Neural crest cell (in vitro differentiated cells): ENCODE measurements at regions not wholly inside any gene's neighbourhood (a gene's known extent, or its start where the extent isn't known, plus 50 kb on each side); places are given as distances from the start of the nearest gene placed in this dataset.

ENCODE experiments used
- DNase-seq: peaks from one replicate; pipeline ENCODE4 v3.0.0; 2021; ENCODE audit warnings: low read depth, mixed read lengths, low spot score
- H3K27ac Mint-ChIP-seq: one replicate; pipeline ENCODE4 v1.8.0; 2021; ENCODE audit warnings: mild to moderate bottlenecking, mixed read lengths; ENCODE audit not compliant: unreplicated experiment
- H3K27me3 Mint-ChIP-seq: 2 replicates; pipeline ENCODE4 v1.8.0; 2021; ENCODE audit warnings: low read depth, mild to moderate bottlenecking, mixed read lengths
- H3K36me3 Mint-ChIP-seq: 2 replicates; pipeline ENCODE4 v1.8.0; 2021; ENCODE audit warnings: low read depth, mild to moderate bottlenecking, mixed read lengths
- H3K4me1 Mint-ChIP-seq: 2 replicates; pipeline ENCODE4 v1.8.0; 2021; ENCODE audit warnings: mixed read lengths
- H3K4me3 Mint-ChIP-seq: one replicate; pipeline ENCODE4 v1.8.0; 2021; ENCODE audit warnings: mild to moderate bottlenecking, mixed read lengths
- H3K9me3 Mint-ChIP-seq: 2 replicates; pipeline ENCODE4 v1.8.0; 2021; ENCODE audit warnings: mixed read lengths
- CTCF ChIP-seq: fragments of 200-600 bp; sonication (generic); conservative IDR thresholded peaks from 2 replicates; pipeline ENCODE4 v1.5.0; 2021; ENCODE audit warnings: antibody characterized with exemption, mild to moderate bottlenecking

DNA sequence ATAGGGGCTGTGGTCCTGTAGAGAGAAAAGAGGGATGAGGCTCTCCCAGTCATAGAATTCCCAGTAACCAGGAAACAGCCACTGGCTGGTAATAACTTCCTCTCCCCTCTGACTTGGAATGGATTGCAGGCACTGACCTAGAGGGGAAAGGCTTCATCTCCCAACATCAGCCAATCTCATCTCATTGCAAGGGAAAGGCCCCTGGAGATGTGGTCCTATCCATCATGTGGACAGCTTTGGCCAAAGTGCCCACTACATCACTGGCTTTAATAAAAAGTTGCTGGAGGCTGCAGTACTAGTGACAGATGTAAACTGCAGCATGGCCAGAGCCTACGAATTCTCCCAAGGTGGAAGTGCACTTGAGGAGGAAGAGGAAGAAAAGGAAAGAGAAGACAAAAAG, 820.5 kb upstream of the CELF4 start:
- H3K9me3 Mint-ChIP-seq: no peaks in the 10 kb centered on the region
- no peaks in the 10 kb centered on the region for H3K36me3 Mint-ChIP-seq
- H3K27ac Mint-ChIP-seq: no peak overlapping the region
- DNase-seq: no peak
- H3K27me3 Mint-ChIP-seq: peaks cover 3% of the 10 kb centered on the region
- no peak overlapping the region for H3K4me3 Mint-ChIP-seq
- TF ChIP-seq CTCF: no peak
- H3K4me1 Mint-ChIP-seq: peaks cover 5% of the 10 kb centered on the region

DNA sequence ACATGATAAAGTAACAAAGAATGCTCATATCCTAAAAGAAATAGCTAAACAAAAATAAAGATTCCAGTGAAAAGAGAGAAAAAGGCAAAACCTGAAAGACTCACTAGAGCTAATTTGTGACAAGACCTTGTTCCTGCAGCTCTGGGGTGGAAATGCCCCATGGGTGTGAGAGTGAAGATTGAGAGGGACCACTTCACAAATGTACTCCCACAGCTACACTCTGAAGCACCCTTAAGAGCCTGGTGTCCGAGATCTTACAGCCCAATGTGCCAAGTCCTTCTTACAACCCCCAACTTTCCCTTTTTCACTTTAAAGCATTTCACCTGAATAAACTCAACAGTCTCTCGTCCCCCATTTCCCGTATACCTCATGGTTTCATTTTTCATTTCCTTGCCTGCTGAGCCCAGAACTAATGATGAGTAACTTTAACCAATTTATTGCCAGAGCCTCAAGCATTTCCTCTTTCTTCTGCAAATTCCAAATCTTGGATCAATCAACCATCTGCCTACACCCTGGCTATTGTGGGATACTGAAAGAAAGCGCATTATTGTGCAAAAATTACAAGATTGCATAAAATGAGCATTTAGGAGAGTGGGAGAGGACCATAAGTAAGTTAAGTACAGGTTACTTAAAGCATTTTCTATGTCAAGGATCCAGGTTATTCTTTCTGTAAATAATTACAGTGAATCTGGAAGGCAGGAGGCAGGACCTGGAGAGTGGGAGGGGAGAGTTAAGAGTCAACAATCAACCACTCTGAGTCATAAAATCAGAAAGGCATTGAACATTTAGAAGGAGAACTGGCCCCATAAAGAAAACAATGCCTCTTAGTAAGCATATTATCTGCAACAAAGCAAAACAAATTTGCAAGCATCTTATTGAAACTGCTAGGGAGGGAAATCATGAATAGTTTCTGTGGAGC, 804.4 kb upstream of the CELF4 start:
- Mint-ChIP-seq H3K27ac (no peak overlapping the region), H3K27me3 (peaks cover 2% of the 10 kb centered on the region), H3K9me3 (no peaks in the 10 kb centered on the region), H3K4me1 (no peaks in the 10 kb centered on the region), H3K4me3 (no peak overlapping the region), H3K36me3 (no peaks in the 10 kb centered on the region)
- TF ChIP-seq CTCF: no peak
- no peak for DNase-seq

GRCh38 chr18:38368886-38369285, 803.3 kb upstream of the CELF4 start:
- H3K27me3 Mint-ChIP-seq: peaks cover 2% of the 10 kb centered on the region
- H3K4me3 Mint-ChIP-seq: no peak overlapping the region
- no peak for DNase-seq
- no peak overlapping the region for H3K27ac Mint-ChIP-seq
- no peaks in the 10 kb centered on the region for H3K36me3 Mint-ChIP-seq
- no peak for TF ChIP-seq CTCF
- H3K9me3 Mint-ChIP-seq: no peaks in the 10 kb centered on the region
- H3K4me1 Mint-ChIP-seq: no peaks in the 10 kb centered on the region

- no peaks in the 10 kb centered on the region for H3K4me1 Mint-ChIP-seq
- no peaks in the 10 kb centered on the region for H3K9me3 Mint-ChIP-seq
- no peaks in the 10 kb centered on the region for H3K36me3 Mint-ChIP-seq
- no peak overlapping the region for H3K27ac Mint-ChIP-seq
- H3K4me3 Mint-ChIP-seq: no peak overlapping the region
- TF ChIP-seq CTCF: no peak
- H3K27me3 Mint-ChIP-seq: peaks cover 2% of the 10 kb centered on the region
- no peak for DNase-seq
These were observed 802.6 kb upstream of the CELF4 start for GRCh38 chr18:38368246-38368645.

DNA sequence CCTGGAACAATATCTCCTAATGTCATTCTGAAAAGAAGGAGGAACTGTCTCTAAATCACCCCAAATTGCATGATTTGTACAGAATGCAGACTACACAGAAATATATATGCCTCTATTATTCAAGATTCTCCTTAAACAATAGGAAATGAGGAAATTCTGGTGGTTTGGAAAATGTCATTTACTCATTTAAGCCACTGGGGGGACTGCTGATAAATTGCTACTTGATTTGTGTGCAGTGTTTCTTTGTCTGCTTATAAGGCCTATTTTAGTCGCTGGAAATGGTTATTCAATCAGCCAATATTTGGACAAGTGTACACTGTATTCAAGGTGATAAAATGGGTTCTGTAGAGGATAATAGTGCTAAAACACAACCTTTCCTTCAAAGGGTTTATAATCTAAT, 801.9 kb upstream of the CELF4 start:
- Mint-ChIP-seq H3K4me3 (no peak overlapping the region), H3K27me3 (peaks cover 2% of the 10 kb centered on the region), H3K4me1 (no peaks in the 10 kb centered on the region), H3K27ac (no peak overlapping the region), H3K9me3 (no peaks in the 10 kb centered on the region), H3K36me3 (no peaks in the 10 kb centered on the region)
- DNase-seq: no peak
- TF ChIP-seq CTCF: peak; percentile 50
